K562 (cell line): ENCODE measurements at regions not wholly inside any gene's neighbourhood (a gene's known extent, or its start where the extent isn't known, plus 50 kb on each side); places are given as distances from the start of the nearest gene placed in this dataset.

Source experiments
- BACH1 ChIP-seq: fragments of 200-800 bp; sonication (Bioruptor generic); IDR thresholded peaks from 2 replicates; pipeline ENCODE4 v1.6.1; 2016; ENCODE audit warnings: missing genetic modification characterization, missing compliant biosample characterization
- BHLHE40 ChIP-seq: IDR thresholded peaks from 2 replicates; pipeline ENCODE4 v1.6.1; 2011; ENCODE audit warnings: low read length, improper control_type of control experiment
- CHCHD3 ChIP-seq: fragments of 250-450 bp; sonication (Bioruptor Pico); IDR thresholded peaks from 2 replicates; pipeline ENCODE4 v2.1.2; 2022; ENCODE audit warnings: mild to moderate bottlenecking
- COPS2 ChIP-seq: fragments of 450-650 bp; conservative IDR thresholded peaks from 2 replicates; pipeline ENCODE4 v1.6.1; 2016; ENCODE audit warnings: mild to moderate bottlenecking, moderate library complexity
- DDX20 ChIP-seq: fragments of 450-650 bp; IDR thresholded peaks from 2 replicates; pipeline ENCODE4 v1.6.1; 2016; ENCODE audit warnings: missing genetic modification characterization, low read depth, mild to moderate bottlenecking, missing compliant biosample characterization, moderate library complexity
- ELF4 ChIP-seq: fragments of 450-650 bp; formaldehyde crosslinking; IDR thresholded peaks from 2 replicates; pipeline ENCODE4 v1.4.0; 2022; ENCODE audit warnings: missing genetic modification characterization
- FOXK1 ChIP-seq: sonication (generic); formaldehyde crosslinking; IDR thresholded peaks from 2 replicates; pipeline ENCODE4 v1.8.0; 2022; ENCODE audit warnings: missing genetic modification reagents, mild to moderate bottlenecking, borderline replicate concordance
- GATAD2B ChIP-seq: fragments of 450-650 bp; IDR thresholded peaks from 2 replicates; pipeline ENCODE4 v1.6.1; 2017; ENCODE audit warnings: mild to moderate bottlenecking, borderline replicate concordance
- GTF2E2 ChIP-seq: fragments of 200-800 bp; sonication (Bioruptor generic); IDR thresholded peaks from 2 replicates; pipeline ENCODE4 v1.6.1; 2016; ENCODE audit warnings: missing genetic modification characterization, missing compliant biosample characterization
- HDAC3 ChIP-seq: fragments of 450-650 bp; IDR thresholded peaks from 2 replicates; pipeline ENCODE4 v1.6.1; 2018; ENCODE audit warnings: borderline replicate concordance, mild to moderate bottlenecking, moderate library complexity; ENCODE audit not compliant: partially characterized antibody
- KLF6 ChIP-seq: fragments of 250-450 bp; sonication (Bioruptor Pico); IDR thresholded peaks from 2 replicates; pipeline ENCODE4 v1.4.0; 2020; ENCODE audit warnings: mild to moderate bottlenecking, moderate library complexity, borderline replicate concordance
- LEF1 ChIP-seq: fragments of 450-650 bp; IDR thresholded peaks from 2 replicates; pipeline ENCODE4 v1.6.1; 2016; ENCODE audit warnings: mild to moderate bottlenecking
- RBM17 ChIP-seq: fragments of 200-400 bp; formaldehyde crosslinking; IDR thresholded peaks from 2 replicates; pipeline ENCODE4 v1.6.1; 2017; ENCODE audit warnings: low read depth, mild to moderate bottlenecking, low read length, borderline replicate concordance
- RNF219 ChIP-seq: fragments of 250-450 bp; sonication (Bioruptor Pico); IDR thresholded peaks from 2 replicates; pipeline ENCODE4 v1.5.0; 2022; ENCODE audit warnings: mild to moderate bottlenecking
- SETDB1 ChIP-seq: IDR thresholded peaks from one replicate; pipeline ENCODE4 v1.6.1; 2012; ENCODE audit warnings: low read length, control low read depth, inconsistent platforms
- ZBTB1 ChIP-seq: sonication (generic); formaldehyde crosslinking; IDR thresholded peaks from 2 replicates; pipeline ENCODE4 v1.8.1; 2023; ENCODE audit warnings: missing genetic modification reagents, low read depth, mild to moderate bottlenecking, borderline replicate concordance
- ZBTB26 ChIP-seq: fragments of 450-650 bp; formaldehyde crosslinking; IDR thresholded peaks from 2 replicates; pipeline ENCODE4 v1.4.0; 2022; ENCODE audit warnings: missing genetic modification characterization
- ZKSCAN8 ChIP-seq: fragments of 200-800 bp; sonication (Bioruptor generic); IDR thresholded peaks from 2 replicates; pipeline ENCODE4 v1.6.1; 2016; ENCODE audit warnings: missing genetic modification characterization, missing compliant biosample characterization
- ZNF134 ChIP-seq: fragments of 250-450 bp; sonication (Bioruptor Pico); conservative IDR thresholded peaks from 2 replicates; pipeline ENCODE4 v1.4.0; 2020
- ZNF143 ChIP-seq: sonication (generic); formaldehyde crosslinking; IDR thresholded peaks from 2 replicates; pipeline ENCODE4 v1.9.0; 2022; ENCODE audit warnings: mild to moderate bottlenecking, missing genetic modification reagents
- ZNF146 ChIP-seq: IDR thresholded peaks from one replicate; pipeline ENCODE4 v1.6.1; 2018; ENCODE audit warnings: missing compliant biosample characterization; ENCODE audit not compliant: unreplicated experiment
- ZNF282 ChIP-seq: sonication (generic); formaldehyde crosslinking; IDR thresholded peaks from 2 replicates; pipeline ENCODE4 v1.8.1; 2023; ENCODE audit warnings: missing genetic modification reagents
- ZNF445 ChIP-seq: fragments of 250-450 bp; sonication (Bioruptor Pico); IDR thresholded peaks from 2 replicates; pipeline ENCODE4 v1.4.0; 2020; ENCODE audit warnings: low read depth, mild to moderate bottlenecking, moderate library complexity
- TF ChIP-seq, protein P1 (sequence below): fragments of 250-450 bp; sonication (Bioruptor Pico); IDR thresholded peaks from 2 replicates; pipeline ENCODE4 v1.5.1; 2021; ENCODE audit warnings: mild to moderate bottlenecking
- TF ChIP-seq, protein P2 (sequence below), 2 experiments: fragments of 450-650 bp in 1 of 2; sonication (generic) in 1 of 2; formaldehyde crosslinking in 1 of 2; IDR thresholded peaks in 1 of 2; conservative IDR thresholded peaks in 1 of 2; 2 replicates each; pipeline versions ENCODE4 v1.6.1 to v1.8.1; 2016 to 2023; ENCODE audit warnings: mild to moderate bottlenecking in 2 of 2, moderate library complexity in 2 of 2, inconsistent platforms in 1 of 2, missing genetic modification reagents in 1 of 2

DNA sequence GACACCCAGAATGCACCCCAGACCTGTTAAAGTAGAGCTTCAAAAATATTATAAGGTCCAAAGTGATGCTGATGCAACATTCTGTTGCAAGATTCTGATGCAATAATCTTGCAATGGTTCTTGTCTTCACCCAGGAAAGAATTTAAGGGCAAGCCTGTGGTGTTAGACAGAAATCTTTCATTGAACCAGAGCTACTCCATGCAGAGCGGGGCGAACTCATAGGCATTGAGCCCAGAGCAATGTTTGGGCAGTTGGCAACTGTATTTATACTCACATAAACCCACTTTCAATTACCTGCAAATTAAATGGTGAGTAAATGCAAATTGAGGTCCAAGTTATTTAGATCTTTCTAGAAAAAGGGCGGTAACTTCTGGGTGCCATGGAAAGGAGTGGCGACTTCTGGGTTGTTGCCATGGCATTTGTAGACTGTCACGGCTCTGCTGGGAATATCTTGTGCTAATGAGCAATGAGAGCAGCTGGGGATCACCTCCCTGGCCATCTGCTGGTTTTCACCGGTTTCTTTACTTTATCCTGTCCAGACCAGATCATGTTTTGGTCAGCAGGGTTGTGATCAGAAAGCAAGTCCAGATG lies 163.4 kb downstream of the ICE1 start (continued):
- TF ChIP-seq HDAC3 (peak; percentile 44), LEF1 (no peak), SETDB1 (no peak), ZKSCAN8 (CRISPR knock-in tag) (peak; percentile 99), BHLHE40 (no peak), GTF2E2 (peak; percentile 99), RNF219 (CRISPR knock-in tag) (peak; percentile 100), DDX20 (tag) (peak; percentile 100), ZNF134 (CRISPR knock-in tag) (peak; percentile 97), FOXK1 (CRISPR knock-in tag) (no peak), CHCHD3 (CRISPR knock-in tag) (no peak), ZNF282 (CRISPR knock-in tag) (no peak), ZNF445 (CRISPR knock-in tag) (peak; percentile 81; the same call in 1 of the 2 replicates), ZBTB1 (CRISPR knock-in tag) (no peak), ZNF143 (CRISPR knock-in tag) (no peak), GATAD2B (no peak), KLF6 (CRISPR knock-in tag) (peak; percentile 100), ELF4 (CRISPR knock-in tag) (peak; percentile 99), RBM17 (no peak), ZBTB26 (peak; percentile 99), ZNF146 (no peak), COPS2 (no peak), BACH1 (tag) (peak; percentile 100)
- TF ChIP-seq, protein P1, sequence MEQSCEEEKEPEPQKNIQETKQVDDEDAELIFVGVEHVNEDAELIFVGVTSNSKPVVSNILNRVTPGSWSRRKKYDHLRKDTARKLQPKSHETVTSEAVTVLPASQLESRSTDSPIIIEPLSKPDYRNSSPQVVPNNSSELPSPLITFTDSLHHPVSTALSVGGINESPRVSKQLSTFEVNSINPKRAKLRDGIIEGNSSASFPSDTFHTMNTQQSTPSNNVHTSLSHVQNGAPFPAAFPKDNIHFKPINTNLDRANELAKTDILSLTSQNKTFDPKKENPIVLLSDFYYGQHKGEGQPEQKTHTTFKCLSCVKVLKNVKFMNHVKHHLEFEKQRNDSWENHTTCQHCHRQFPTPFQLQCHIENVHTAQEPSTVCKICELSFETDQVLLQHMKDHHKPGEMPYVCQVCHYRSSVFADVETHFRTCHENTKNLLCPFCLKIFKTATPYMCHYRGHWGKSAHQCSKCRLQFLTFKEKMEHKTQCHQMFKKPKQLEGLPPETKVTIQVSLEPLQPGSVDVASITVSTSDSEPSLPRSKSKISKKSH (CRISPR knock-in tag) = peak; percentile 98
- TF ChIP-seq, protein P2, sequence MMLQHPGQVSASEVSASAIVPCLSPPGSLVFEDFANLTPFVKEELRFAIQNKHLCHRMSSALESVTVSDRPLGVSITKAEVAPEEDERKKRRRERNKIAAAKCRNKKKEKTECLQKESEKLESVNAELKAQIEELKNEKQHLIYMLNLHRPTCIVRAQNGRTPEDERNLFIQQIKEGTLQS (IDR thresholded peaks at IDR 0.05) = peak; percentile 96
- TF ChIP-seq, protein P2 (CRISPR knock-in tag; conservative IDR thresholded peaks at IDR 0.05) = no peak
